KBM-7 (cell line): ENCODE measurements at regions not wholly inside any gene's neighbourhood (a gene's known extent, or its start where the extent isn't known, plus 50 kb on each side); places are given as distances from the start of the nearest gene placed in this dataset.
"Not testable (repeated sequence)": the region's sequence is repeated elsewhere in the genome, so short reads cannot be mapped to it uniquely, and the experiment has no call there.

Experiments used
- DNase-seq: peaks from one replicate; pipeline ENCODE4 v3.0.0-alpha.2; 2015
- in situ Hi-C: fragments of 300-500 bp; cut with MboI; formaldehyde crosslinking; loops from 2 replicates; pipeline ENCODE4 v1.14.3; 2020; ENCODE audit warnings: low sequenced_read_pairs, low pct_unique_long_range_greater_than_20kb, mixed read lengths

DNA sequence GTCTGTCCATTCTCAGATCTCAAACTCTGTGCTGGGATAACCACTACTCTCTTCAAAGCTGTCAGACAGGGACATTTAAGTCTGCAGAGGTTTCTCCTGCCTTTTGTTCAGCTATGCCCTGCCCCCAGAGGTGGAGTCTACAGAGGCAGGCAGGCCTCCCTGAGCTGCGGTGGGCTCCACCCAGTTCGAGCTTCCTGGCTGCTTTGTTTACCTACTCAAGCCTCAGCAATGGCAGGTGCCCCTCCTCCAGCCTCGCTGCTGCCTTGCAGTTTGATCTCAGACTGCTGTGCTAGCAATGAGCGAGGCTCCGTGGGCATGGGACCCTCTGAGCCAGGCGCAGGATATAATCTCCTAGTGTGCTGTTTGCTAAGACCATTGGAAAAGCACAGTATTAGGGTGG is 53.1 kb upstream of the HUNK start:
- in situ Hi-C loops, result not testable (repeated sequence)

DNA sequence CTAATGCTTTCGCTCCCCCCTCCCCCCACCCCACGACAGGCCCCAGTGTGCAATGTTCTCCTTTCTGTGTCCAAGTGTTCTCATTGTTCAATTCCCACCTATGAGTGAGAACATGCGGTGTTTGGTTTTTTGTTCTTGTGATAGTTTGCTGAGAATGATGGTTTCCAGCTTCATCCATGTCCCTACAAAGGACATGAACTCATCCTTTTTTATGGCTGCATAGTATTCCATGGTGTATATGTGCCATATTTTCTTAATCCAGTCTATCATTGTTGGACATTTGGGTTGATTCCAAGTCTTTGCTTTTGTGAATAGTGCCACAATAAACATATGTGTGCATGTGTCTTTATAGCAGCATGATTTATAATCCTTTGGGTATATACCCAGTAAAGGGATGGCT is 58.5 kb upstream of the HUNK start:
- DNase-seq, in situ Hi-C loops: not testable (repeated sequence)

More for the DNA sequence above, 53.1 kb upstream of the HUNK start:
- not testable (repeated sequence) for DNase-seq

DNA sequence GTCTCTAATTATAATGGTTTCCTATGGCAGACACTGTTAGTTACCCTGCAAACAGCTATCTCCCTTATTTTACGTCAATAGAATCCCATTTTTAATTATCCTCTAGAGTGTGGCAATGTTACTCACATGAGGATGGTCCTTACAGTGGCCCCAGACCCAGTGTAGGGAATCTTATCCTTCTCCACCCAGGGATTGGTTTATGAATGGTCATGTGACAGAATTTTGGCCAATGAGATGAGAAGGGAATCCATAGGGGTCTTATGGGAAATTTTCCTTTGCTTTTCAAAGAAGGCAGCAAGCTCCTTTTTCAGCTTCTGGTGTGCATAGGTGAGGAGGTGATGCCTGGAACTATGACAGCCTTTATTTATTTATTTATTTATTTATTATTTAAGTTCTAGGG is 59.0 kb upstream of the HUNK start:
- no peak for DNase-seq
- in situ Hi-C loops, result no loop called here

DNA sequence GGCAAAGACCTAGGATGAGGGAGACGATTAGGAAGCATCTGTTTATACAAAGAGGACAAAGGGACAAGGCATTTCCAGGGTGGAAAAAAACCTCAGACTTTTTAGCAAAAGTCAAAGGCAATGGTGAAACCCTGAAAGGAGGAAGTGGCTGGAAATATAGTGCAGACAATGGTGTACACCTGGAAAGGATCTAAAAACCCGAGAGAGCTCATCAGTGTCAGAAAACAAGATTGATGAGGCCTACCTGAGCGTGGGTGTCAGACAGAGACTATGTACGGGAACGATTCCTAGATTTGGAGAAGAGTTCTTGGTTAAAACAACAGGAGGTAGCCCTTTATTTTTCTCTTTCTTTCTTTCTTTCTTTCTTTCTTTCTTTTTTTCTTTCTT is 68.8 kb upstream of the HUNK start:
- in situ Hi-C loops, result no loop called here
- no peak for DNase-seq

DNA sequence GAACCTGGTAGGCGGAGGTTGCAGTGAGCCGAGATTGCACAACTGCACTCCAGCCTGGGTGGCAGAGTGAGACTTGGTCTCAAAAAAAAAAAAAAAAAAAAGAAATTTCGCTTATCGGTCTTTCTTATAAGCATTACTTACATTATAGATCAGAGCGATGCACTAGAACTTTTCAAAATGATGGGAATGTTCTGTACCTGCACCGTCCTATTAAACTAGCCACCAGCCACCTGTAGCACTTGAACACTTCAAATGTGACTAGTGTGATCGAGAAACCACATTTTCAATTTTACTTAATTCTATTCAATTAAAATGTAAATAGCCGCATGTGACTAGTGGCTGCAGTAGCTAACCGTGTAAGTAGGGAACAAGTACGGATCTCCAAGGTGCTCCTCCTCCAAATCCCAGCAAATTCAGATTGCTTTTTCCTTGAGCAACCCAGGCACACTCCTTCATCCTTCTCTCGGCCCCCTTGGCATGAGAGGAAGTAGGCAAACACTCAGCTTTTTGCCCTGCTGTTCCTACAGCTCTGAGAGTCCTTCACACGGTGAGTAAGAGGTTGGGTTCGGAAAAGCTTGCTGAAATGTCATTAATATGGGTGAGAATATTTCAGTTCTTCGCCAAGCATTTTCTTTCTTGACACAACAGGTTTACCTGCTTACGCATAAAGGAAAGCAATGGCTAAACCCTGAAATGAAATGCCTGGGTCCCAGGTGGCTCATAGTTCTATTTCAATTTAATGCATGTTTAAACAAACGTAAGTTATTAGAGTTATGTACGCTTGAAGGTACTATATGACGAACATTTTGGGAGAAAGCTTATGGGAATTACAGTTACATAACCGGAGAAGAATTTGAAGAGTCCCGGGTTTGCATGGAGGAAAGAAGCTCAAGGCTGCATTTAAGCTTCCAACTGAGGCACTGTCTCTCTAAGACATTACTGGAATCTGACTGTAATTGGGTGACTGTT is 69.5 kb upstream of the HUNK start:
- no peak for DNase-seq
- in situ Hi-C loops, result no loop called here

DNA sequence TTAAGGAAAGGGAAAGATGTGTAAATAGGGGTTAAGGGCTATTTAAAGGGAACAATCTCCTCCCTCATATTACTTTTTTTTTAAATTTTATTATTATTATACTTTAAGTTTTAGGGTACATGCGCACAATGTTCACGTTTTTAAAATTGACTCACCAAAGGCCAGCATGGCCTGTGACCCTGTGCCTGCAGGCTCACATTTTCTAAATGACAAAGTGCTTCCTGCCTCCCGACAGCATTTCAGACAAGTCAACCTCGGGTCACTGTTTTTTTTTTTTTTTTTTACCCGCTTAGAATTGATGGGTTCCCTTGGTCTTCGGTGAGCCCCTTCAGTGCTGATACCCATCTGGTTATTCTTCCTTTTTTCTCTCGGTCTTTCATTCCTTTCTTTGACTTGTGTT is 70.4 kb upstream of the SCAF4 start:
- no peak for DNase-seq
- in situ Hi-C loops, result no loop called here

DNA sequence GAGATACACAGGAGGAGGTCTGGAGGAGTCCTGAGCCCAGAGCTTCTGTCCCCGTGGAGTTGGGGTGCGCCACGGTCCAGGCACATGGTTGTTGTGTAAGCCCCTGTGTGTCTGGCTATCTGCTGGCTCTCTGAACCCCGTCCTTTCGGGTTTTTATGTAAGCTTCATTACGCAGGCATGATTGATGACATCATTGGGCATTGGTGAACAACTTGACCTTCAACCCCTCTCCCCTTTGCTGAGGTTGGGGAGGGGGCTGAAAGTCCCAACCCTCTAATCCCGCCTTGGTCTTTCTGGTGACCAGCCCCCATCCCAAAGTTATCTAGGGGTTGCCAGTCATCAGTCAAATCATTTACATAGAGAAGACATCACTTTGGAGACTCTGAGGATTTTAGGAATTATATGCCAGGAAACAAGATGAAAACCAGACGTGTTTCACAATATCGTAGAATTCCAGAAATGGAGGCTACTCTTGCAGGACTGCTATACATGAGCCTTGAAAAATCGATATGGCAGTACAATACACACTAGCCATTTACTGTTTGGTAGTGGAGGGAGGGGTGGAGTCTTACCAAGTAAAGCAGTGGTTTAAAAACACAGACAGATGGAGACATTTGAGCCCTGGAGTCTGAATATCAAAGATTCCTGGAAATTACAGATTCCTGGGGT is 69.8 kb upstream of the SCAF4 start:
- in situ Hi-C loops, result no loop called here
- DNase-seq, result no peak

DNA sequence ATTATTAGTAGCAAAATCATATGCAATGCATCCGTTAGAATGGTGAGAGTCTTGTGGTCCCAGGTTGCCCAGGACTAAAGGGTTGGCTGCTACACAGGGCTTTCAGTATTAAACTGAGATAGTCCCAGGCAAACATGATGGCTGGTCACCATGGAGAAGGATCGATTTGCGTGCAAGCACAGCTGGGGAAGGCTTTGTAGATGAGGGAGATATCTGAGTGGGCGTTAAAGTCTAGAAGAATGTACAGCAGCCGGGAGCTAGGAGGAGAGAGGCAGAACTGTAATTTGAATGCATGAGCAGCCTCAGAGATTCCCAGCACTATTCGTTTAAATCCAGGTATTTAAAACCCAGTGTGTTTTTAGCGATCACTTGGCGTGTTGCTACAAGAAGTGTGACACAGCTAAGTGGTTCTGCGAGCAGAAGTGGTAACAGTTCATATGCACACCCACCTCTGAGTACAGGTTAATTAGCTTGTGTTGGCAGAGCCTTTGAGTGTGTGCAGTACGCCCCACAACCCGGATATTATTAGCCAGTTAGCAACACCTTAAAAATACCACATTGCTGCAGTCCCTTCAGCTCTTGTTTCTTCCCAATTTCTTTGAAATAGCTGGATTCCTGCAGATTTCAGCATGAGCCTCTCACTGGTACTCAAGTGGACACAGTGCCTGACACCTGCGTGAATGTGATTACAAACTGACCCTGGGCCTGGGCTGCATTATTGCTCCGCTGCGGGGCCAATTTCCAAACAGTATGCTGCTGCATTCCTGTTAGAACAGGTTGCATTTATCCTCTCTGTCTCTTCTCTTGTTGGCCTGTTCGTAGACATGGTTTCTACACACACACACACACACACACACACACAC is 67.2 kb upstream of the SCAF4 start:
- in situ Hi-C loops, result no loop called here
- DNase-seq, result no peak

DNA sequence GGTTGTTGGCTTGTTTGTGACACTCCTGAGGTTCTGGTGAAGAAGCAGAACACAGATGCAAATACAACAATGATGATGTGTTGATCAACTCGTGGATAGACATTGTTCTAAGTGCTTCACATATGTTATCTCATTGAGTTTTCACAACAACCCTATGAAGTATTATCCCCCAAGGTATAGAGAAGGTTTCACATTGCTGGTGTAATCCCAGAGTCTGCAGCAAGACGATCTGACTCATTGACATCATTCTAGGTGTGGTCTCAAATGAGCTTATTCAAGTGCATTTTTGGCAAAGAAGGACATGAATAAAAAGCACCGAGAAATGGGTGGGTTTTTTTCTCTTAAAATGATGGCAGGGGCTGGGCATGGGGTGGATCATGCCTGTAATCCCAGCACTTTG is 64.1 kb upstream of the SCAF4 start:
- in situ Hi-C loops, result no loop called here
- DNase-seq, result no peak

DNA sequence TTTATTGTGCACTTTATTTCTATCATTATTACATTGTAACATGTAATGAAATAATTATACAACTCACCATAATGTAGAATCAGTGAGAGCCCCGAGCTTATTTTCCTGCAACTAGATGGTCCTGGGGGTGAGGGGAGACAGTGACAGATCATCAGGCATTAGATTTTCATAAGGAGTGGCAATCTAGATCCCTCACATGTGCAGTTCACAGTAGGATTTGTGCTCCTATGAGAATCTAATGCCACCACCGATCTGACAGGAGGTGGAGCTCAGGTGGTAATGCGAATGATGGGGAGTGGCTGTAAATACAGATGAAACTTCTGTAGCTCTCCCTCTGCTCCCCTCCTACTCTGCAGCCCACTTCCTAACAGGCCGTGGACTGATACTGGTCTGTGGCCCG is 58.5 kb upstream of the SCAF4 start:
- DNase-seq, in situ Hi-C loops: not testable (repeated sequence)

DNA sequence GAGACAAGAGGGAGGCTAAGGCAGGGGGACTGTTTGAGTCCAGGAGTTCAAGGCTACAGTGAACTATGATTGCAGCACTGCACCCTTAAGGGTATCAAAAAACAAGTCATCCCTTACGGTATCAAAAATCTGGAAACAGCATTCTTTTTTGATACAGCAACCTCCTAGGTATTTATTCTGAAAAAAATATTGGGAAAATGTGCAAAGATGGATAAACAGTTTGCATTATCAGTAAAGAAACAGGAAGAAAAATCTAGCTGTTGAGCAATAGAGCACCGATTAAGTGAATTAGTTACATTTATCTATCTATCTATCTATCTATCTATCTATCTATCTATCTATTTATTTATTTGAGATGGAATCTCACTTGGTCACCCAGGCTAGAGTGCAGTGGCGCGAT is 56.7 kb upstream of the SCAF4 start:
- no peak for DNase-seq
- in situ Hi-C loops, result no loop called here

DNA sequence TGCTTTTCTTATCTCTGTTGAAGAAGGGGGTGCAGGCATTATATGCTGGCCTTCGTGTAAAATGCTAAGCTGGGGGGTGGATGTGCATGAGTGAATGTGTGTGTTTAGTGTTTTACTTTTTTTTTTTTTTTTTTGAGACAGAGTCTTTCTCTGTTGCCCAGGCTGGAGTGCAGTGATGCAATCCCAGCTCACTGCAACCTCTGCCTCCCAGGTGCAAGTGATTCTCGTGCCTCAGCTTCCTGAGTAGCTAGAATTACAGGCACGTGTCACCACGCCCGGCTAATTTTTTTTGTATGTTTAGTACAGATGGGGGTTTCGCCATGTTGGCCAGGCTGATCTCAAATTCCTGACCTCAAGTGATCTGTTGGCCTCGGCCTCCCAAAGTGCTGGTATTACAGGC is 55.8 kb upstream of the SCAF4 start:
- not testable (repeated sequence) for DNase-seq

DNA sequence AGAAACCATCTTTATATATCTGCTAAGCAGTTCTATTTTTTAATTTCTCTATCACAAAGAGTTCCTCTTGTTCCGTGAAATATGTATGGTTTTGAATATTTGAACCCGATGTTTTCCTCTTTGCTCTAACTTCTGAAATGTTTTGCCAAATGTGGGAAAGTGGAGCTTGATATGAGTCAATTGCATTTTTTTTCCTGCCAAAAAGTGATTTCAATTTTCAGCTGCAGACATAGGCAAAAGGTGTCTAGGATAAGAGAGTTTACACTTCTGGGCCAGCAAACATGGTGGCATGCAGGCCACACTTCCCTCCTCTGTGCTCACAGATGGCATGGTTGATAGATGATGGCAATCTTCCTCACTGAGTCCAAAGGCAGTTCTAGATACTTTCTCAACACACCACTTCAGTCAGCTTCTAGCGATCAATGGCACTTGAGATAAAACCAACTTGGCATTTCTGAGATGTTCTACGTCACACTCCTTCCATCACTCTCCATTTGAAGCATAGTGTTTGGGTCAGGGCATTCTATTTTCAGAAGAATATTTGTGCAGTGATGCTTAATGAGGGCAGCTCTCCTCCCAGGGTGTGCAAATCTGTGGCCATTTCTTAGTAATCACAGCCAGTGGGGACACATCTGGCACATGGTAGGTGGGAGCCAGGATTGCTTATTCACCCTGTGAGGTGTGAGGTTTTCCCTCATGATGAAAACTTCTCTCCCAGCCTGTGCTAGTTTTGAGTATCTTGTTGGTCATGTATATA is 54.4 kb upstream of the SCAF4 start:
- in situ Hi-C loops, result no loop called here
- DNase-seq, result no peak

More for the DNA sequence above, 55.8 kb upstream of the SCAF4 start:
- in situ Hi-C loops, result not testable (repeated sequence)

DNA sequence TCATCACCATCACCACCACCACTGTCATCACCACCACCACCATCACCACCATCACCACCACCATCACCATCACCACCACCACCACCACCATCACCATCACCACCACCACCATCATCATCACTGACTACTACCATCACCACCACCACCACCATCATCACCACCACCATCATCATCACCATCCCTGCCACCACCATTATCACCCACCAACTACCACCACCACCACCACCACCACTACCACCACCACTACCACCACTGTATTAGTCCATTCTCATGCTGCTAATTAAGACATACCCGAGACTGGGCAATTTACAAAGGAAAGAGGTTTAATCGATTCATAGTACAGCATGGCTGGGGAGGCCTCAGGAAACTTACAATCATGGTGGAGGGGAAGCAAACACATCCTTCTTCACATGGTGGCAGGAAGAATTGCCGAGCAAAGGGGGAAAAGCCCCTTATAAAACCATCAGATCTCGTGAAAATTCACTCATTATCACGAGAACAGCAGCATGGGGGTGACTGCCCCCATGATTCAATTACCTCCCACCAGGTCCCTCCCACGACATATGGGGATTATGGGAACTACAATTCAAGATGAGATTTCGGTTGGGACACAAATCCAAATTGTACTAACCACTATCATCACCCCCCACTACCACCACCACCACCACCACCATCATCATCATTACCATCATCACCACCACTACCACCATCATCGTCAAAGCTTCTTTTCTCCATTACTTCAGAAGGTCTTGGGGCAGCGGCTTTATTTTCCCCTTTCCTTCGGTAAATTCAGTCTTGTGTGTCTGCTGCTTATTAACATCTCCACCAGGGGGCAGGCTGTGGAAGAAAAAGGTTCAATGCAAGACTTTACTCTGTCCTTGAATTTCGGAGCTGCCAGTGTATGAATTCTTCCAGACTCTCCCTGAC is 53.6 kb upstream of the SCAF4 start:
- DNase-seq, result peak; percentile 73
- in situ Hi-C loops, result not testable (repeated sequence)

DNA sequence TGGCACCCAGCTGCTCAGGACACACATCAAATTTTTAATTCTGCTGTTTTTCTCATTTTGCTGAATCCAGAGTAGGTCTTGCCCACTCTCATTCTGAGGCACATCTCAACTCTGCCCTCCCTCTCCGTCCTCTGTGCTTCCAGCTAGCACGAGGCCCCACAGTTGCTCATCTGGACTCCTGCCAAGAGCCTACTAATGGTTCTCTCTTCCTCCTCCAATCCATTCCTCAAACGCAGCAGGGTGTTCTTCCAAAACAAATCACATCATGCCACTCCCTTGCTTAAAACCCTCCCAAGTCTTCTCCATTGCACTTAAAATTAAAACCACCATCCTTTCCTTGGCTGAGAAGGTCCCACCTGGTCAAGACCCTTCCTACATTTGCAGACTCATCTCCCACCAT is 49.8 kb upstream of the SCAF4 start:
- in situ Hi-C loops, result no loop called here
- peak; percentile 21 for DNase-seq
